ENCODE measurements at regions not wholly inside any gene's neighbourhood (a gene's known extent, or its start where the extent isn't known, plus 50 kb on each side); places are given as distances from the start of the nearest gene placed in this dataset.

- H3K36me3 ChIP-seq: no peaks in the 10 kb centered on the region
- no peak overlapping the region for H3K4me3 ChIP-seq
- no peaks in the 10 kb centered on the region for H3K27me3 ChIP-seq (replicated peaks; ENCODE audit: insufficient read depth)
- DNase-seq (ENCODE audit: low spot score): no peak
- ATAC-seq (ENCODE audit: insufficient number of reproducible peaks, low FRiP score, low read depth): no peak
- H3K4me1 ChIP-seq (ENCODE audit: control insufficient read depth in 1 of 2, low read depth in 2 of 2): no peaks in the 10 kb centered on the region
- no peaks in the 10 kb centered on the region for H3K9me3 ChIP-seq
- no peak overlapping the region for H3K27ac ChIP-seq
- TF ChIP-seq CTCF (IDR thresholded peaks at IDR 0.05): no peak
These were observed 1174.3 kb downstream of the XPNPEP1 start for GRCh38 chr10:108749042-108749441.

- Histone ChIP-seq H3K36me3 (no peaks in the 10 kb centered on the region), H3K27me3 (replicated peaks; ENCODE audit: insufficient read depth) (no peaks in the 10 kb centered on the region), H3K9me3 (no peaks in the 10 kb centered on the region), H3K27ac (no peak overlapping the region), H3K4me1 (ENCODE audit: control insufficient read depth in 1 of 2, low read depth in 2 of 2) (no peaks in the 10 kb centered on the region), H3K4me3 (no peak overlapping the region)
- no peak for TF ChIP-seq CTCF (IDR thresholded peaks at IDR 0.05)
- DNase-seq (ENCODE audit: low spot score) (no peak), ATAC-seq (ENCODE audit: insufficient number of reproducible peaks, low FRiP score, low read depth) (no peak)
These were observed 1187.2 kb downstream of the XPNPEP1 start for GRCh38 chr10:108736111-108736510.

GRCh38 chr10:108735380-108735779 is 1187.9 kb downstream of the XPNPEP1 start:
- no peak for DNase-seq (ENCODE audit: low spot score)
- H3K27me3 ChIP-seq (replicated peaks; ENCODE audit: insufficient read depth): no peaks in the 10 kb centered on the region
- H3K9me3 ChIP-seq: no peaks in the 10 kb centered on the region
- H3K4me3 ChIP-seq: no peak overlapping the region
- no peak overlapping the region for H3K27ac ChIP-seq
- no peaks in the 10 kb centered on the region for H3K4me1 ChIP-seq (ENCODE audit: control insufficient read depth in 1 of 2, low read depth in 2 of 2)
- no peak for ATAC-seq (ENCODE audit: insufficient number of reproducible peaks, low FRiP score, low read depth)
- no peaks in the 10 kb centered on the region for H3K36me3 ChIP-seq
- TF ChIP-seq CTCF (IDR thresholded peaks at IDR 0.05): no peak

- no peaks in the 10 kb centered on the region for H3K27me3 ChIP-seq (replicated peaks; ENCODE audit: insufficient read depth)
These were observed 1201.4 kb downstream of the XPNPEP1 start for GRCh38 chr10:108721874-108722273.

GRCh38 chr10:108716352-108716751 is 1207.0 kb downstream of the XPNPEP1 start:
- no peak for ATAC-seq (ENCODE audit: insufficient number of reproducible peaks, low FRiP score, low read depth)
- H3K36me3 ChIP-seq: no peaks in the 10 kb centered on the region
- no peak for DNase-seq (ENCODE audit: low spot score)
- H3K4me1 ChIP-seq (ENCODE audit: control insufficient read depth in 1 of 2, low read depth in 2 of 2): no peaks in the 10 kb centered on the region
- H3K9me3 ChIP-seq: peaks cover 3% of the 10 kb centered on the region
- TF ChIP-seq CTCF (IDR thresholded peaks at IDR 0.05): no peak
- H3K27me3 ChIP-seq (replicated peaks; ENCODE audit: insufficient read depth): no peaks in the 10 kb centered on the region
- H3K4me3 ChIP-seq: no peak overlapping the region
- no peak overlapping the region for H3K27ac ChIP-seq

More at GRCh38 chr10:108721874-108722273, 1201.4 kb downstream of the XPNPEP1 start:
- H3K27ac ChIP-seq: no peak overlapping the region
- H3K4me3 ChIP-seq: no peak overlapping the region
- TF ChIP-seq CTCF (IDR thresholded peaks at IDR 0.05): no peak
- DNase-seq (ENCODE audit: low spot score) (no peak), ATAC-seq (ENCODE audit: insufficient number of reproducible peaks, low FRiP score, low read depth) (no peak)
- no peaks in the 10 kb centered on the region for H3K36me3 ChIP-seq
- no peaks in the 10 kb centered on the region for H3K4me1 ChIP-seq (ENCODE audit: control insufficient read depth in 1 of 2, low read depth in 2 of 2)
- H3K9me3 ChIP-seq: peaks cover 7% of the 10 kb centered on the region
